ENCODE measurements at regions not wholly inside any gene's neighbourhood (a gene's known extent, or its start where the extent isn't known, plus 50 kb on each side); places are given as distances from the start of the nearest gene placed in this dataset.
"Not testable (repeated sequence)": the region's sequence is repeated elsewhere in the genome, so short reads cannot be mapped to it uniquely, and the experiment has no call there.

DNA sequence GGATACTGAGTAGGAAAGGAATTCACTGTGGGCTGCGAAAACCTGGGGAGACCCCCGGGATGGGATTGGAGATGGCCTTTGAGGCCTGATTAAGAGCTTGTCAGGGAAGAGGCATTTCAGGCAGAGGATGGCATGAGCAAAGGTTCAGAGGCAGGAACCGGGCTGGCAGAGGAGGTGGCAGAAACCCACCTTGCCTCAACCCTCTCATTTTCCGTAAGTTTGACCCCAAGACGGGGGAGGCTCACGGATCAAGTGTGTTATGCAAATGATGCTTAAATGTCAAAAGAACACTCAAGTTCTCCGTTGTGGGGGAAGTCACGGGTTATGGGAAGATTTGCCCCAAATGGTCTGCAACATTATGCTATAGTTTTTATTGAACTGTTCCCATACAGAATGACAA, 88.3 kb downstream of the MYCN start:
- H3K4me3 ChIP-seq (ENCODE audit: low read depth, low read length) = no peak overlapping the region
- 94% methylated on average over 2 of the region's 8 CpGs for WGBS (ENCODE audit: insufficient coverage)
- DNase-seq (ENCODE audit: low read depth in 4 of 6, low spot score in 6 of 6) = no peak
- no peaks in the 10 kb centered on the region for H3K27me3 ChIP-seq (ENCODE audit: control insufficient read depth, insufficient read depth, low read length)
- H3K36me3 ChIP-seq (ENCODE audit: control insufficient read depth, insufficient read depth, low read length) = no peaks in the 10 kb centered on the region
- H3K4me1 ChIP-seq (ENCODE audit: control insufficient read depth, insufficient read depth, low read length) = peaks cover 13% of the 10 kb centered on the region
- H3K27ac ChIP-seq (ENCODE audit: low read depth, low read length) = no peak overlapping the region
- no peaks in the 10 kb centered on the region for H3K9me3 ChIP-seq (ENCODE audit: control insufficient read depth, insufficient read depth, low read length)

DNA sequence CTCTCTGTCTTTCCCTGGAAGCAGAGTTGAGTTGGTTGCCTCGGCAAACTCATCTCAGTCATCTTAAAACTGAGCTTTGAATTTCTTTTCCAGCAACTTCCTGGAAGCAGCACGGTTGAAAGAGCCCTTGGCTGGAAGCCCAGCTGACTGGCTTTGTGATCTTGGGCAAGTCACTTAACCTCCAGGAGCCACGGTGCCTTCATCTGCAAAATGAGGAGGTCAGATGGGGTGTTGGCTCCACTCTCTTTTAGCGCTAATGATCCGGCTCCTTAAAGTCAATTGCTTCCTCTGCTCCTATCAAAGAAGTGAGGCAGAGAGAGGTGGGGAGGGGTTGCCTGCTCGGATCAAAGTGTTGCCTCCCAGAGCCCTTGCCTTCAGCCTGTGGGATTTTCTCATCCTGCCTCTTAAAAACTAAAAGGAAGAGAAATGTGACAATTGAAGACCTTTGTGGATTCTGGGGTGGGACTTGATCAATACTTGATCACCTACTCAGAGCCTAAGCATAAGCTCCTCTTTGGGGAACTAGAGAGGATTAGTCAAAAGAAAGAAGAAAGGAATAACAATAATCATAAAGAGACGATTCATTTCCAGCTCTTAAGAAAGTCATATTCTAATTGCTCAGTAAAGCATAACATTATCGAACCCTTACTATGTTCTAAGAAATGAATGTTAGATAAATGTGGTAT, 86.6 kb downstream of the MYCN start:
- 48% methylated on average over 2 of the region's 8 CpGs for WGBS (ENCODE audit: insufficient coverage)
- H3K27ac ChIP-seq (ENCODE audit: low read depth, low read length) = no peak overlapping the region
- H3K9me3 ChIP-seq (ENCODE audit: control insufficient read depth, insufficient read depth, low read length) = no peaks in the 10 kb centered on the region
- H3K36me3 ChIP-seq (ENCODE audit: control insufficient read depth, insufficient read depth, low read length) = no peaks in the 10 kb centered on the region
- no peak overlapping the region for H3K4me3 ChIP-seq (ENCODE audit: low read depth, low read length)
- H3K27me3 ChIP-seq (ENCODE audit: control insufficient read depth, insufficient read depth, low read length) = no peaks in the 10 kb centered on the region
- no peak for DNase-seq (ENCODE audit: low read depth in 4 of 6, low spot score in 6 of 6)
- H3K4me1 ChIP-seq (ENCODE audit: control insufficient read depth, insufficient read depth, low read length) = peaks cover 13% of the 10 kb centered on the region

DNA sequence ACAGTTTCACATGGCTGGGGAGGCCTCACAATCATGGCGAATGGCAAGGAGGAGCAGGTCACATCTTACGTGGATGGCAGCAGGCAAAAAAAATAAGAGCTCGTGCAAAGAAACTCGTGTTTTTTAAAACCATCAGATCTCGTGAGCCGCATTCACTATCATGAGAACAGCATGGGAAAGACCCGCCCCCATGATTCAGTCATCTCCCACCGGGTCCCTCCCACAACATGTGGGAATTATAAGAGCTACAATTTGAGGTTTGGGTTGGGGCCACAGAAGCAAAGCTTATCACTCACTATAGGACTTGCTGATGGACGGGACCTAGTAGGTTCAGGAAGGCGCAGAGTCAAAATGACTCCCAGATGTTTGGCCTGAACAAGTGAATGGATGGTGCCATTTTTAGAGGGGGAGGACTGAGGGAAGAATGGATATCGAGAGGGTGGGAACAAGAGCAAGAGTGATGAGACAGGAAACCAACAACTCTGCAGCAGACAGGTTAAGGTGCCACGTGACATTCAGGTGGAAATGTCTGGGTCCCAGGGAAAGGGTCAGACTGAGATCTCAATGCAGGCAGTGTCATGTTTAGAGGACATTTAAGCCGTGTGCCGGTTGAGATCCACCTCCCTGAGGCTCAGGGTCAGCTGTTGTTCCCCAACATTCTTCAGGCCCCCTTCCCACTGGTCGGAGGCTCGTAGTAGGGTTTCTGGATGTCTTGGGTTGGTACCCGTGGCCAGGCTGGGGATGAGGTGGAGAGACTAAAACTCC, 85.7 kb downstream of the MYCN start:
- WGBS (ENCODE audit: insufficient coverage) = 82% methylated on average over 9 of the region's 17 CpGs
- Histone ChIP-seq H3K36me3 (ENCODE audit: control insufficient read depth, insufficient read depth, low read length) (no peaks in the 10 kb centered on the region), H3K9me3 (ENCODE audit: control insufficient read depth, insufficient read depth, low read length) (no peaks in the 10 kb centered on the region), H3K27me3 (ENCODE audit: control insufficient read depth, insufficient read depth, low read length) (no peaks in the 10 kb centered on the region), H3K4me3 (ENCODE audit: low read depth, low read length) (no peak overlapping the region), H3K27ac (ENCODE audit: low read depth, low read length) (no peak overlapping the region), H3K4me1 (ENCODE audit: control insufficient read depth, insufficient read depth, low read length) (peaks cover 9% of the 10 kb centered on the region)
- no peak for DNase-seq (ENCODE audit: low read depth in 4 of 6, low spot score in 6 of 6)

DNA sequence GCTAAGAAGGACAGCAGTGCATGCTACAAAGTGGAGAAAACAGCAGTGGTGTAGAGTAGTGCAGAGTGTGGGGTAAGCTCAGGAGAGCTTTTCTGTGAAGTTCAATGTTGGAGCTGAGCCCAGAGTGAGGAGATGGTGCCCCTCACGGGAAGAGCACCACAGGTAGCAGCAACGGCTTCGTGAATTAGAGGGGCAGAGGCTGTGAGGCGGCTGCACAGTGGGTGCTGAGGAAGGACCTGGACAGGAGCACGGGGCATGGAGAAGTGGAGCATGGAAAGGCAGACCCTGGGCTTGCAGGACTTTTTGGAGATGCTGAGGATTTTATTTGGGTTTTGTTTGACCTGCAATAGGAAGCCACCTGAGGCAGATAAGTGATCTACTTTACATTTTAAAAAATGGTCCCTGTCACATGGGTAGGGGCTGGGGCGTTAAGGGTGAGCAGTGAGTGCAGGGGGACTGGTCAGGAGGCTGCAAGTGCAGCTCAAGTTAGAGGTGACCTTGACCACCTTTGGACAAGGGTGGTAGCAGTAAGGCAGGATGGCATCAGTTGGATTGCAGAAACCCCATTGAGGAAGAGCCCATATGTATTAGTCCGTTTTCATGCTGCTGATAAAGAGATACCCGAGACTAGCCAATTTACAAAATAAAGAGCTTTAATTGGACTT, 85.0 kb downstream of the MYCN start:
- DNase-seq (ENCODE audit: low read depth in 4 of 6, low spot score in 6 of 6) = no peak
- Histone ChIP-seq H3K27ac (ENCODE audit: low read depth, low read length) (no peak overlapping the region), H3K4me1 (ENCODE audit: control insufficient read depth, insufficient read depth, low read length) (peaks cover 2% of the 10 kb centered on the region), H3K9me3 (ENCODE audit: control insufficient read depth, insufficient read depth, low read length) (no peaks in the 10 kb centered on the region), H3K4me3 (ENCODE audit: low read depth, low read length) (no peak overlapping the region), H3K27me3 (ENCODE audit: control insufficient read depth, insufficient read depth, low read length) (no peaks in the 10 kb centered on the region), H3K36me3 (ENCODE audit: control insufficient read depth, insufficient read depth, low read length) (no peaks in the 10 kb centered on the region)
- 59% methylated on average over 6 of the region's 8 CpGs for WGBS (ENCODE audit: insufficient coverage)

DNA sequence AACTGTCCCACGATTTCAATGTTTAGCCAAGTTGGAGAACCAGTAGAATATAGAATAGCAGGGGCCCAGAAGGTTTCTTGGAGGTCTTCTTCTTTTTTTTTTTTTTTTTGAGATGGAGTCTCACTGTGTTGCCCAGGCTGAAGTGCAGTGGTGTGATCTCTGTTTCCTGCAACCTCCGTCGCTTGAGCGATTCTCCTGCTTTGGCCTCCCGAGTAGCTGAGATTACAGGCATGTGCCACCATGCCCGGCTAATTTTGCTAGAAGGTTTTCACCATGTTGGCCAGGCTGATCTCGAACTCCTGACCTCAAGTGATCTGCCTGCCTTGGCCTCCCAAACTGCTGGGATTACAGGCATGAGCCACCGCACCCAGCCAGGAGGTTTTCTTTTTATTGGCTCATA, 84.3 kb downstream of the MYCN start:
- H3K9me3 ChIP-seq (ENCODE audit: control insufficient read depth, insufficient read depth, low read length); H3K36me3 ChIP-seq (ENCODE audit: control insufficient read depth, insufficient read depth, low read length); H3K4me1 ChIP-seq (ENCODE audit: control insufficient read depth, insufficient read depth, low read length); DNase-seq (ENCODE audit: low read depth in 4 of 6, low spot score in 6 of 6); H3K4me3 ChIP-seq (ENCODE audit: low read depth, low read length); H3K27ac ChIP-seq (ENCODE audit: low read depth, low read length); H3K27me3 ChIP-seq (ENCODE audit: control insufficient read depth, insufficient read depth, low read length): not testable (repeated sequence)
- 97% methylated on average over 7 of the region's 8 CpGs for WGBS (ENCODE audit: insufficient coverage)

DNA sequence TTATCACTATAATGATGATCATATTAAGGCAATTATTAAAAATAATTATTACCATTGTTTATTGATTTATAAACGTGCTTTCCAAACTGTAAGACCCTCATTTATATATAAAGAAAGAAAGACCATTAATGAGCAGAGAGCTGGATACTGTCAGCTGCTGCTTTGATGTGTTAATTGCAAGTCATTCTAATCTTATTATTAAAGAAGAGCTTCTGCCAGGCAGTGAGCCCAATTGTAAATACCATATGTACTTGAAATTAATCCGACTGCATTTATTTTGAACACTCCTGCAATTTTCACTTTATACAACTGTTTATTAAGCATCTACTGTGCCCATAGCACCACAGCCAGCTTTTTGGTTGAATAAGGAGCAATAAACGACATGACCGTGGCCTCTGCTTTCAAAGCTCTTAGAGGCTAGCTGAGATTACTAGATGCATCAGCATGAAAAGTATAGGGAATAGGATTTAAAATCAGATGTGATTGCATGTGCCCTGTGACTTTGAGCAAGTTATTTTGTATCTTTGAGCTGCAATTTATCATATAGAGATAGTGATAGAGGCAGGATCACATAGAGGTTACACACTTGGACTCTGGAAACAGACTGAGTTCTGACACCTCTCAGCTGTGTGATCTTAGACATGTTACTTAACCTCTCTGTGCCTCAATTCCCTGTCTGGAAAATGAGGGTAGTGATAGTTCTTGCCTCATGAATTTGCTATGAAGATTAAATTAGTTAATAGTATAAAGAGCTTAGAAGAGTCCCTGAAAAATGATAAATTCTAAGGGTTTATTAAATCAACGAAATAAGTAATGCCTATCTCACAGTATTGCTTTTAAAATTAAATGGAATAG, 83.4 kb downstream of the MYCN start:
- no peaks in the 10 kb centered on the region for H3K27me3 ChIP-seq (ENCODE audit: control insufficient read depth, insufficient read depth, low read length)
- H3K9me3 ChIP-seq (ENCODE audit: control insufficient read depth, insufficient read depth, low read length) = no peaks in the 10 kb centered on the region
- no peak overlapping the region for H3K4me3 ChIP-seq (ENCODE audit: low read depth, low read length)
- 49% methylated on average over 3 of the region's 5 CpGs for WGBS (ENCODE audit: insufficient coverage)
- H3K36me3 ChIP-seq (ENCODE audit: control insufficient read depth, insufficient read depth, low read length) = no peaks in the 10 kb centered on the region
- H3K4me1 ChIP-seq (ENCODE audit: control insufficient read depth, insufficient read depth, low read length) = peaks cover 8% of the 10 kb centered on the region
- H3K27ac ChIP-seq (ENCODE audit: low read depth, low read length) = no peak overlapping the region
- no peak for DNase-seq (ENCODE audit: low read depth in 4 of 6, low spot score in 6 of 6)

DNA sequence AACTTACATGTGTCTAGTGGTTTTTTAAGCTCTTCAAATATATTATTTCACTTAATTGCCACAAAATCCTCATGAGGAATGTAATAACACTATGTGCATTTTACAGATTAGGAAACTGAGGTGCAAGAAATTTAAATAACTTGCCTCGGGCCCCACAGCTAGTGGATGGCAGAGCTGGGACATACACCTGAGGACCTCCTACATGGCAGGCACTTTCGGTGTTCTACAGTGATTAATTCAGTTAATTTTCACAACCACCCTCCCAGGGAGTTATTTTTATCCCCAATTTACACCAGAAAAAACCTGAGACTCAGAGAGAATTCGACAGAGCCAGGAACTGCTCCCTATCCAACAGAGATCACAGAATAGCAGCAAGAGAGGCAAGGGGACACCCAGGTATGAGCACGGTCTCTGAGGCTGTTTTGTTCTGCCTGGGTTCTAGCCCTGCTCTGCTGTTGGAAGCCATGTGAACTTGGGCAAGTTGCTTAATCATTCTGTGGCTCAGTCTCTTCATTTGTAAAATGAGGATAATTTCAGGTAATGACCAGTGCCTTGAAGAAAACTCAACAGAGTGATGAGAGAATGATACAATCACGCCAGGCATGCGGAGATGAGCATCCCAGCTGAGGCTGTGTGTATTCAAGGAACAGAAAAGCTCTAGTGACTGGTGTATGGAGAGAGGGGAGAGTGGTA, 82.3 kb downstream of the MYCN start:
- no peaks in the 10 kb centered on the region for H3K27me3 ChIP-seq (ENCODE audit: control insufficient read depth, insufficient read depth, low read length)
- WGBS (ENCODE audit: insufficient coverage) = 77% methylated on average over 6 of the region's 6 CpGs
- no peak overlapping the region for H3K27ac ChIP-seq (ENCODE audit: low read depth, low read length)
- H3K36me3 ChIP-seq (ENCODE audit: control insufficient read depth, insufficient read depth, low read length) = no peaks in the 10 kb centered on the region
- no peaks in the 10 kb centered on the region for H3K9me3 ChIP-seq (ENCODE audit: control insufficient read depth, insufficient read depth, low read length)
- no peak overlapping the region for H3K4me3 ChIP-seq (ENCODE audit: low read depth, low read length)
- peaks cover 10% of the 10 kb centered on the region for H3K4me1 ChIP-seq (ENCODE audit: control insufficient read depth, insufficient read depth, low read length)
- no peak for DNase-seq (ENCODE audit: low read depth in 4 of 6, low spot score in 6 of 6)

DNA sequence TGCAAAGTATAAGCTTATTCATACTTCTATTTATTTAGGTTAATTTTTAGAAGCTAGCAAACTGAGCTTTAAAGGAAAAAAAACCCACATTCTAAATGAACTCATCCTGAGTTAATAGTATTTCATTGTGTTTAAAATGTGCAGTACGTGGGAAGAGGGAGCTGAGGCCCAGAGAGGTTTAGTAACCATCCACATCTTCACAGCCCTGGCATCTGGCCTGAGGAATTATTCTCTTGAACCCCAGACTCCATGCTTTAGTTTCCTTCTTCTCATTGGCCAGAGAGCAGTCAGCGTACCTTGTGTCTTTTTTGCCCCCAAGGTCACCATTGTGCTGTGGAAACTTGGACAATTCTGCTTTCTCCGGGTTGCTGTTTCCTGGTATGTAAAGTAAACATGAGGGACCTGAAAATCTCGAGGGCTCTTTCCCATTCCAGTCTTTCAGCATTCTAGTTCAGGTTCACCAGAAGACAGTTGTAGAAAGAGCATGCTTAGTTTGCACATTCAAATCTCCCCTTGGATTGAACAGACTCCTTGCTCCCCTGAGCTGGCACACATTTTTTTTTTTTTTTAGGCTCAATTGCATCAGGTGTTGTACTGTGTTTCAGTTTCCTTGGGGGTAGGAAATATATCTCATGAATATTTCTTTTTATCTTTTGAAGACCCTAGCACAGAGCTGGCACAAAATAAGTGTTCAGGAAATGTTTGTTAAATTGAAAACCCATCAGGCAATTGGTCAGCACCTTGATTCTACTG, 81.4 kb downstream of the MYCN start:
- Histone ChIP-seq H3K36me3 (ENCODE audit: control insufficient read depth, insufficient read depth, low read length) (no peaks in the 10 kb centered on the region), H3K27ac (ENCODE audit: low read depth, low read length) (no peak overlapping the region), H3K9me3 (ENCODE audit: control insufficient read depth, insufficient read depth, low read length) (no peaks in the 10 kb centered on the region), H3K27me3 (ENCODE audit: control insufficient read depth, insufficient read depth, low read length) (no peaks in the 10 kb centered on the region), H3K4me3 (ENCODE audit: low read depth, low read length) (no peak overlapping the region), H3K4me1 (ENCODE audit: control insufficient read depth, insufficient read depth, low read length) (peaks cover 10% of the 10 kb centered on the region)
- DNase-seq (ENCODE audit: low read depth in 4 of 6, low spot score in 6 of 6) = no peak
- no CpG with 5 or more reads among the region's 4 CpGs for WGBS (ENCODE audit: insufficient coverage)

Measured in spinal cord (tissue), 9 donors.